Ramos (cell line): ENCODE measurements at regions not wholly inside any gene's neighbourhood (a gene's known extent, or its start where the extent isn't known, plus 50 kb on each side); places are given as distances from the start of the nearest gene placed in this dataset.

Experiments used
- in situ Hi-C: fragments of 300-500 bp; cut with MboI; formaldehyde crosslinking; loops from one replicate; pipeline ENCODE4 v1.14.3; 2022; ENCODE audit warnings: low sequenced_read_pairs; ENCODE audit not compliant: unreplicated experiment

DNA sequence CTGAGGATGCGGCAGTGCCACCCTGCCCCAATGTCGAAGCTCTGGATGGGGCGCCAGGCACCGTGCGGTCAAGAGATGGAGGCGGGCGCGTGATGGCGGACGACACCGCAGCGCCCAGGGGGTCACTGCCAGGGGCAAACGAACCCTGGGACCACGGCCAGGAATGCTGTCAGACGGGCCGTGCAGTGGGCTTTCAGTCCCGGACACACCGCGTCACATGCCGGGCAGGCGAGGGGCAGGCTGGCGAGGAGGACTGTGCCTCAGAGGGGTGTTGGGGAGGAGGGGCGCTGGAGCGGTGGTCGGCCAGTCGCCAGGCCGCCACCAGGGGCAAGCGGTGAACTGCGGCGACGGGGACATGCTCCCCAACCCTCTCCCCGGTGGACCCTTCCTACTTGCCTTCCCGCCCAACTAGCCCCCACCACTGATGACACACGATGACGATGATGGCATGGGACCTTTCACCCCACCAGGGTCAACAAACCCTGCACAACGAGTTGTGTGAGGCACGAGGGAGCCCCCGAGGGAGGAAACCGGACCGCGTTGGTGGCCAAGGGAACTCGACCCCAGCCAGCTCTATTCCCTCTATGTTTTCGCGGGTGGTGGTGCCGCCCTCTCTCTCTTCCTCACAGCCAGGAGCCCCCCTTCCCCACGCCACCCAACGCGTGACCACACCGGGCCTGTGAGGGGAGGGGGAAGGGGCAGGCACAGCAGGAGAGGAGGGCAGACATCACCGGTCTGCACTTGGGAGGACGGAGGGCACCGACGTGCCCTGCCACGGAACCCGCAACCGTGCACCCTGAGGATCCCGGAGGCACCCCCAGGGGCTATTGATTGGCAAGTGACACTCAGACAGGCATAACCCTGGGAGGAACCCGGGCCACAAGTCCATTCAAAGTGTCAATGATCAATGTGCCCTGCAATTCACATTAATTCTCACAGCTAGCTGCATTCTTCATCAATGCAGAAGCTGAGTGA is 1960.9 kb upstream of the DEFB115 start:
- in situ Hi-C loops, result no loop called here

DNA sequence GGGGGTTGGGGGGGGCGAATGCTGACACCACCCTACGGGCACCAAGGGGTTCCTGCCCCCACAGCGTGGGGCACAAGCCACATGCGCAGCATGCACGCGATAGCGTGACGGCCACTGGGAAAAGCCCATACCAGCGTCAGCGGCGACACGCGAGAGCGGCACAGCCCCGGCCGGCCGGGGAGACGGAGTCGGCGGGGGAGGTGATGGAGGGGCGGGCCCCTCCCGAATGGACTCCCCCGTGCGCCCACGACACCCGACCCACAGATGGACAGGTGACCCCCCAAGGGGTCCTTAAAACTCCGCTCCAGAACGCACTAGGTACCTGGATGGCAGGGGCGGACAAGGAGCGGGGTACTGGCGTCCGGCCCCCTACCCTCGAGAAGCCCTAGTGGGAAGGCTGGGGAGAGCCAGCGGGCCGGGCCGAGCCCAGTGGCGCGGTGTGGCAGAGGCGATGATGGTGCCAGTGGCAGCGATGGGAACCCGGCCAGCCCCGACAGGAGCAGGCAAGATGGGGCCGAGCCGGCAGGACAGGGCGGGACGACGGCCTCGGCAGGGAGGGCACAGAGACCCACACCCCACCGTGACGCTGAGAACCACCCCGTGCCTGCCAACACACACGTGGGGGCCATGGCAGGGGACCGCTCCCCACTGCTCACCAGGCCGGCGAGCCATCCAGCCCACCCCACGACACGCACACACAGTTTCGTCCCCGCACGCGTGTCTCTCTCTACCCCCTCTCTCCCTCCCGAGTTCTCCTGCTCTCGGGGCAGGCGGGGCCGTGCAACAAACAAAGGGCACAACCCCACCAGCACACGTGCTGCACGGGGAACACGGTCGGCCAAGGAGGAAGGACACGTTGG is 1959.8 kb upstream of the DEFB115 start:
- in situ Hi-C loops, result no loop called here

DNA sequence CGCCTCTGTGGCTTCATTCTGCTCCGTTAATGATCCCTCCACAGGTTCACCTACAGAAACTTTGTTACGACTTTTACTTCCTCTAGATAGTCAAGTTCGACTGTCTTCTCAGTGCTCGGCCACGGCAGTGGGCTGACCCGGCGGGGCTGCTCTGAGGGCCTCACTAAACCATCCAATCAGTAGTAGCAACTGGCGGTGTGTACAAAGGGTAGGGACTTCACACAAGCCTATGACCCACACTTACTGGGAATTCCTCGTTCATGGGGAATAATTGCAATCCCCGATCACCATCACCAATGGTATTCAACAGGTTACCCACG is 1959.2 kb upstream of the DEFB115 start:
- in situ Hi-C loops, result no loop called here

- in situ Hi-C loops, result no loop called here
Observed at GRCh38 chr20:29298759-29299613, 1958.5 kb upstream of the DEFB115 start.

DNA sequence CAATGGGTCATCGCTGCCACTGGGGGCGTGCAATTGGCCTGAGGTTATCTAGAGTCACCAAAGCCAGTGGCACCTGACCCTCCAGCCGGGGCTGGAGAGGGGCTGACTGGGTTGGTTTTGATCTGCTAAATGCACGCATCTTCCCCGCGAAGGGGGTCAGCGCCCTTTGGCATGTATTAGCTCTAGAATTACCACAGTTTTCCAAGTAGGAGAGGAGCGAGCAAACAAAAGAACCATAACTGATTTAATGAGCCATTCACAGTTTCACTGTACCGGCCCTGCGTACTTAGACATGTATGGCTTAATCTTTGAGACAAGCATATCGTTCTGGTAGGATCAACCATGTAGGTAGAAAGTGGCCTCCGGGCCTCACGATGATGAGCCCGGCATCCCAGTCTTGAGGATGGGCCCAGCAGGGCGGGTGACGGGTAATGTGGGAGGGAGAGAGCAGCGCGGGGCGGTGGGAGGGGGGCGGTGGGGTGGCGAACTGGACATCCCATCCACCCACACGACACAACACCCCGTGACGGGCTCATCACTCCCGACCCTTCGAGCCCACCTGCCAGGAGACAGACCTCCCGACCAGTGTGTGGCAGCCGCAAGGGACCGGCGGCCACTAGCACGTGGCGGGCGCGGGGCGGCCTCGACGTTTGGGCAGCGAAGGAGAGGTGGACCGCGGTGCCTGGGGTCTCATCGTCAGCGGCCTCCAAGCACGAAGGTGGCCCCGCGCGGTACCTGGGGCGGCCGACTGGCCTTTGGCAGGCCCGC is 1957.5 kb upstream of the DEFB115 start:
- in situ Hi-C loops, result loop anchor here (25.0 kb wide), 1 partner anchor 162 kb away; no protein-coding TSS in a partner anchor

GRCh38 chr20:29300579-29301551 is 1956.6 kb upstream of the DEFB115 start:
- in situ Hi-C loops, result loop anchor here (25.0 kb wide), 1 partner anchor 161 kb away; no protein-coding TSS in a partner anchor

GRCh38 chr20:29301624-29302259 is 1955.7 kb upstream of the DEFB115 start:
- in situ Hi-C loops, result loop anchor here (25.0 kb wide), 1 partner anchor 161 kb away; no protein-coding TSS in a partner anchor

DNA sequence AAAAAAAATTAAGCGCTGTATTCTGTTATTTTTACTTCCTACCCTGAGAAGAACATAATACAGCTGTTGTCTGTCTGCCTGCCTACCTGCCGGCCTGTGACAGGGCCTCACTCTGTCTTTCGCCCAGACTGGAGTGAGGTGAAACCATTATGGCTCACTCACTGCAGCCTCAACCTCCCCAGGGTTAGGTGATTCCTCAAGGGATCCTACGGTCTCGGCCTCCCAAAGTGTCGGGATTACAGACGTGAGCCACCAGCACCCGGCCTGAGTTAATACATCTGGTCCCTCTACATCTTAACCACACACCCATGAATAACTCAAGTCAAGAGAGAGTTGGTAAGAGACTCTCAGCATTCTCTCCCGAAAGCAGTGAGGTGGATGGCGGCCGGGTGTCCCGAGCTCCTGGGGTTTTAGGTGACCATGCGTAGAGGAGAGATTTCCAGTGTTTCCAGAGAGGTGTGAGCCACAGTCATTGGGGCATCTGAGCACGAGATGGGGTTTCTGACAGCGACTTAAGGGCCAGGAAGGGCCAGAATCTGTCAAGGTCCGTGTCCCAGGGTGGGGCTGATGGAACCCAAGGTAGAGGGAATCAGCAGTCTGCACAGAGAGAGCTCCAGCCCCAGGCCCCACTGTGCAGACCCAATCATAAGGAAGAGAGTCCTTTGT is 1954.4 kb upstream of the DEFB115 start:
- in situ Hi-C loops, result loop anchor here (25.0 kb wide), 1 partner anchor 159 kb away; no protein-coding TSS in a partner anchor

GRCh38 chr20:29306390-29307072 is 1950.9 kb upstream of the DEFB115 start:
- in situ Hi-C loops, result loop anchor here (25.0 kb wide), 1 partner anchor 156 kb away; no protein-coding TSS in a partner anchor

DNA sequence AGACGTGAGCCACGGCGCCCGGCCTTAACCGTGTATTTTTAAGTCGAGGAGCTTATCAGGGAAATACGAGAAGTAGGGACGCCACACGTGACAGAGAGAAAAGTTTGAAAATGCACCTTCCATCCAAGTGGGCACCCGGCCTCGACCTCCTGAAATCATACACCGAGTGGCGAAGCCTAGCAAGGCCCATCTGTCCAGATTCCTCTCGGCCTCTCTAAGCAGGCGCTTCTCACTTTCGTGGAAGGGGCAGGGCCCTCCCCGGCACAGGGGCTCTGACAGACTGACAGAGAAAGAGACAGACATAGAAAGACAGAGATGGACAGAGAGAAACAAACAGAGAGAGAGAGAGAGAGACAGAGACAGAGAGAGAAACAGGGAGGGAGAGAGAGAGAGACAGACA is 1950.0 kb upstream of the DEFB115 start:
- in situ Hi-C loops, result loop anchor here (25.0 kb wide), 1 partner anchor 155 kb away; no protein-coding TSS in a partner anchor

- in situ Hi-C loops, result loop anchor here (25.0 kb wide), 1 partner anchor 153 kb away; no protein-coding TSS in a partner anchor
Observed at GRCh38 chr20:29308956-29309355, 1948.5 kb upstream of the DEFB115 start.

DNA sequence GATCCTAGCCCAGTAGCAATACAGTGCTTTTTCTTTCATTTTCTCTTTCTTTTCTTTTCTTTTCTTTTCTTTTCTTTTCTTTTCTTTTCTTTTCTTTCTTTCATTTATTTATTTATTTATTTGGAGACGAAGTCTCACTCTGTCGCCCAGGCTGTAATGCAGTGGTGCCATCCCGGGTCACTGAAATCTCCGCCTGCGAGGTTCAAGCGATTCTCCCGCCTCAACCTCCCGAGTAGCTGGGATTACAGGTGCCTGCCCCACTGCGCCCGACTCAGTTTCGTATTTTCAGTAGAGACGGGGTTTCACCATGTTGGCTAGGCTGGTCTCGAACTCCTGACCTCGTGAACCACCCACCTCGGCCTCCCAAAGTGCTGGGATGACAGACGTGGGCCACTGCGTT is 1948.0 kb upstream of the DEFB115 start:
- in situ Hi-C loops, result loop anchor here (25.0 kb wide), 1 partner anchor 153 kb away; no protein-coding TSS in a partner anchor

- in situ Hi-C loops, result loop anchor here (25.0 kb wide), 1 partner anchor 151 kb away; no protein-coding TSS in a partner anchor
Observed at GRCh38 chr20:29311046-29311445, 1946.4 kb upstream of the DEFB115 start.

DNA sequence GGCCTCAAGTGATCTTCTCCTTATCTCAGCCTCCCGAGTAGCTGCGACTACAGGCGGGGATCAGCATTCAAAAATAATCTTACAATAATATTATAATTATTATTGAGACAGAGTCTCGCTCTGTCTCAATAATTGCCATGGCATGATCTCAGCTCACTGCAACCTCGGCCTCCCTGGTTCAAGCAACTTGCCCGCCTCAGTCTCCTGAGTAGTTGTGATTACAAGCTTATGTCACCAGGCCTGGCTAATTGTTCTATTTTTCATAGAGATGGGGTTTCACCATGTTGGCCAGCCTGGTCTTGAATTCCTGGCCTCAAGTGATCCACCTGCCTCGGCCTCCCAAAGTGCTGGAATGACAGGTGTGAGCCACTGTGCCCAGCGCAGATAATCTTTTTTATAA is 1944.8 kb upstream of the DEFB115 start:
- in situ Hi-C loops, result loop anchor here (25.0 kb wide), 1 partner anchor 150 kb away; no protein-coding TSS in a partner anchor

DNA sequence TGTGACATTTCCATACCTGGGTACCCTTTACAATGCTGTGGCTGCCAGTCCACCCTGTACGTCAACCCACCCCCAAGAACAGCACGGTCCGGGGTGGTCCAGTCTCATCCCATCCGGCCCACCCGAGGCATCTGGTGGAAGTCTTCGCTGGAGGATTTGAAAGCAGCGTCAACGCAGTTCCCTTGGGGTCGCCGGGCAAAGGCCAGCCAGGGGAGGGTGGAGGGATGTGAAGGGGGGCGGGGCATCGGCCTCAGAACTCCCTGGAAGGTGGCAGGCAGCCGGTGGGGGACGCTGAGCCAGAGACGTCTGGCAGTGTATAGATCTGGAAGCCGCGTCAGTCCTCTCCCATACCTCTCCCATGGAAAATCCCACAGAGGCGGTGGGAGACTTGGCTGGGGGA is 1944.0 kb upstream of the DEFB115 start:
- in situ Hi-C loops, result loop anchor here (25.0 kb wide), 1 partner anchor 149 kb away; no protein-coding TSS in a partner anchor

DNA sequence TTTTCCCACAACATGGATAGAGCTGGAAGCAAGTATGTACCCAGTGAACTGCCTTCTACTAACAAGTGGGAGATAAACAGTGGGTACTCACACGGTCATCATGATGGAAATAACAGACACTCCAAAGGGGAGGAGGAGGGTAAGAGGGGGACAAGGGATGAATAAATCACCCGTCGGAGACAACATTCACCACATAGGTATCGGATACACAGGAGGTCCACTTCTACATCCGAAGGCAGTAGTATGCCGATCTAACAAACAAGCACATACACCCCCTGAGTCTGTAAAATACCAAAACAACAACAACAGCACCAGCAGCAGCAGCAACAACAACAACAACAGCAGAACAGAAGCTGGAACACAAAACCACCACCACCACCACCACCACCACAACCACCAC is 1943.2 kb upstream of the DEFB115 start:
- in situ Hi-C loops, result loop anchor here (25.0 kb wide), 1 partner anchor 148 kb away; no protein-coding TSS in a partner anchor
